B cell (primary cell): ENCODE measurements at regions not wholly inside any gene's neighbourhood (a gene's known extent, or its start where the extent isn't known, plus 50 kb on each side); places are given as distances from the start of the nearest gene placed in this dataset.

Experiments used
- ATAC-seq: fragments of 200-7000 bp; cut with Tn5 transposase; one replicate; pipeline ENCODE4 v1.10.0; 2021; ENCODE audit warnings: low read depth, mild to moderate bottlenecking, moderate number of reproducible peaks, moderate library complexity
- CTCF ChIA-PET: fragments of 350-600 bp; sonication (Branson Sonifier 250); formaldehyde crosslinking; loops from one replicate; lab custom pipeline; 2021; ENCODE audit warnings: antibody characterized with exemption, inconsistent platforms; lab: Charles Lee
- POLR2A ChIA-PET: fragments of 350-600 bp; sonication (Branson Sonifier 250); formaldehyde crosslinking; loops from one replicate; lab custom pipeline; 2021; ENCODE audit warnings: antibody characterized with exemption; lab: Charles Lee
- DNase-seq: peaks from one replicate; pipeline ENCODE4 v3.0.0; 2013
- H2AFZ ChIP-seq: 2 replicates; pipeline ENCODE4 v1.6.1; 2012; ENCODE audit warnings: mild to moderate bottlenecking, low read depth, low read length; ENCODE audit not compliant: insufficient read depth, poor library complexity, severe bottlenecking
- H3K27ac ChIP-seq, 2 donors: 1 replicate in 1 of 2; 2 replicates in 1 of 2; pipeline ENCODE4 v1.5.1; 2012 to 2013; ENCODE audit warnings: low read length in 2 of 2, mild to moderate bottlenecking in 2 of 2, moderate library complexity in 1 of 2
- H3K27me3 ChIP-seq, 4 experiments: fragments of 200-600 bp in 1 of 4; sonication (generic) in 1 of 4; replicated peaks in 1 of 4; 1 replicate in 2 of 4; 2 replicates in 2 of 4; pipeline versions ENCODE4 v1.6.1 to v1.7.0; 2013 to 2016; ENCODE audit warnings: low read length in 3 of 4, mild to moderate bottlenecking in 2 of 4, mixed read lengths in 1 of 4, moderate library complexity in 1 of 4; ENCODE audit not compliant: insufficient read depth in 4 of 4, control insufficient read depth in 3 of 4; ENCODE audit errors: control extremely low read depth in 1 of 4
- H3K36me3 ChIP-seq, 2 experiments: replicated peaks in 1 of 2; 1 replicate in 1 of 2; 2 replicates in 1 of 2; pipeline versions ENCODE4 v1.6.1 to v1.7.1; 2013; ENCODE audit warnings: low read length in 1 of 2; ENCODE audit not compliant: insufficient read depth in 2 of 2, control insufficient read depth in 1 of 2; ENCODE audit errors: control extremely low read depth in 1 of 2, extremely low read depth in 1 of 2
- H3K4me1 ChIP-seq, 2 donors: fragments of 200-600 bp in 1 of 2; sonication (generic) in 1 of 2; 1 replicate in 1 of 2; 2 replicates in 1 of 2; pipeline versions ENCODE4 v1.5.1 to v1.6.1; 2013 to 2017; ENCODE audit warnings: low read length in 2 of 2; ENCODE audit not compliant: control insufficient read depth in 2 of 2, insufficient read depth in 2 of 2
- H3K4me2 ChIP-seq: replicated peaks from 2 replicates; pipeline ENCODE3; 2012; ENCODE audit warnings: mild to moderate bottlenecking, low read depth, low read length; ENCODE audit not compliant: poor library complexity, severe bottlenecking
- H3K4me3 ChIP-seq, 5 experiments: fragments of 200-600 bp in 1 of 5; sonication (generic) in 1 of 5; 1 replicate in 3 of 5; 2 replicates in 2 of 5; pipeline versions ENCODE4 v1.5.1 to v1.7.0; 2011 to 2016; ENCODE audit warnings: low read length in 4 of 5, mild to moderate bottlenecking in 4 of 5, low read depth in 2 of 5, control low read depth in 1 of 5, moderate library complexity in 1 of 5; ENCODE audit not compliant: insufficient read depth in 1 of 5; ENCODE audit errors: control extremely low read depth in 1 of 5, extremely low read depth in 1 of 5
- H3K79me2 ChIP-seq: fragments of 200-600 bp; sonication (generic); one replicate; pipeline ENCODE4 v1.6.0; 2016; ENCODE audit warnings: low read length; ENCODE audit not compliant: control insufficient read depth, insufficient read depth
- H3K9ac ChIP-seq: fragments of 200-600 bp; sonication (generic); 2 replicates; pipeline ENCODE4 v1.6.1; 2017; ENCODE audit warnings: mild to moderate bottlenecking, low read length, moderate library complexity
- H3K9me3 ChIP-seq, 3 donors: one replicate each; pipeline versions ENCODE4 v1.6.1 to v1.7.1; 2013; ENCODE audit warnings: low read length in 2 of 3; ENCODE audit not compliant: control insufficient read depth in 2 of 3, insufficient read depth in 1 of 3; ENCODE audit errors: control extremely low read depth in 1 of 3
- H4K20me1 ChIP-seq: 2 replicates; pipeline ENCODE4 v1.6.0; 2012; ENCODE audit warnings: mild to moderate bottlenecking, low read length; ENCODE audit not compliant: insufficient read depth, control insufficient read depth, poor library complexity, severe bottlenecking
- H3K27ac Mint-ChIP-seq: one replicate; pipeline ENCODE4 v1.8.0; 2021; ENCODE audit warnings: mixed read lengths
- H3K27me3 Mint-ChIP-seq: one replicate; pipeline ENCODE4 v1.8.0; 2021; ENCODE audit warnings: mixed read lengths
- H3K4me1 Mint-ChIP-seq: one replicate; pipeline ENCODE4 v1.8.0; 2021; ENCODE audit warnings: mixed read lengths
- H3K4me3 Mint-ChIP-seq: one replicate; pipeline ENCODE4 v1.8.0; 2021; ENCODE audit warnings: mixed read lengths
- H3K9me3 Mint-ChIP-seq: one replicate; pipeline ENCODE4 v1.8.0; 2022; ENCODE audit warnings: mixed read lengths; ENCODE audit not compliant: insufficient read depth
- CTCF ChIP-seq: fragments of 200-600 bp; IDR thresholded peaks from one replicate; pipeline ENCODE4 v1.8.0; 2022; ENCODE audit warnings: antibody characterized with exemption, mild to moderate bottlenecking
- EZH2 ChIP-seq: IDR thresholded peaks from 2 replicates; pipeline ENCODE4 v1.6.1; 2012; ENCODE audit warnings: borderline replicate concordance, low read depth, mild to moderate bottlenecking, moderate library complexity, low read length; ENCODE audit not compliant: insufficient read depth, poor library complexity, severe bottlenecking
- WGBS: methylation state at CpG from one replicate; pipeline ENCODE4 v1.1.5; 2013; ENCODE audit warnings: missing lambda C conversion rate; ENCODE audit not compliant: insufficient coverage; 5-methylcytosine and 5-hydroxymethylcytosine counted together
- intact Hi-C: fragments of 100-400 bp; cut with micrococcal nuclease; formaldehyde crosslinking; loops from one replicate; pipeline ENCODE4 v1.10.0; 2022

- DNase-seq (no peak), ATAC-seq (no peak)
- Histone ChIP-seq H3K4me3 (no peak overlapping the region), H3K4me2 (no peak overlapping the region), H2AFZ (no peak overlapping the region), H4K20me1 (no peaks in the 10 kb centered on the region), H3K4me1 (no peaks in the 10 kb centered on the region), H3K9ac (no peak overlapping the region), H3K36me3 (no peaks in the 10 kb centered on the region), H3K27ac (no peak overlapping the region), H3K9me3 (no peaks in the 10 kb centered on the region), H3K79me2 (no peaks in the 10 kb centered on the region), H3K27me3 (no peaks in the 10 kb centered on the region)
- ChIA-PET CTCF (no interaction called here), POLR2A (no interaction called here)
- TF ChIP-seq CTCF (no peak), EZH2 (no peak)
- Mint-ChIP-seq H3K4me3 (no peak overlapping the region), H3K27me3 (no peaks in the 10 kb centered on the region), H3K4me1 (no peaks in the 10 kb centered on the region), H3K9me3 (peaks cover 3% of the 10 kb centered on the region), H3K27ac (no peak overlapping the region)
- intact Hi-C loops: no loop called here
- WGBS: no CpG with 5 or more reads among the region's 3 CpGs
These were observed 465.6 kb upstream of the ZNF385D start for GRCh38 chr3:22216601-22217000.

- no peaks in the 10 kb centered on the region for H3K4me1 ChIP-seq
- Mint-ChIP-seq H3K27ac (no peak overlapping the region), H3K4me3 (no peak overlapping the region), H3K9me3 (no peaks in the 10 kb centered on the region), H3K4me1 (no peaks in the 10 kb centered on the region), H3K27me3 (no peaks in the 10 kb centered on the region)
- ChIA-PET POLR2A (no interaction called here), CTCF (no interaction called here)
- H3K4me3 ChIP-seq: no peak overlapping the region
- WGBS: 86% methylated on average over 4 of the region's 7 CpGs
- TF ChIP-seq EZH2 (no peak), CTCF (no peak)
- no peak for ATAC-seq
- DNase-seq: no peak
- H4K20me1 ChIP-seq: no peaks in the 10 kb centered on the region
- H3K27me3 ChIP-seq: no peaks in the 10 kb centered on the region
- H3K79me2 ChIP-seq: no peaks in the 10 kb centered on the region
- H3K27ac ChIP-seq: no peak overlapping the region
- H3K36me3 ChIP-seq: no peaks in the 10 kb centered on the region
- H3K9me3 ChIP-seq: no peaks in the 10 kb centered on the region
- H2AFZ ChIP-seq: no peak overlapping the region
- H3K4me2 ChIP-seq: no peak overlapping the region
- intact Hi-C loops: no loop called here
- no peak overlapping the region for H3K9ac ChIP-seq
These were observed 474.2 kb upstream of the ZNF385D start for GRCh38 chr3:22225161-22225560.
